ENCODE measurements at regions not wholly inside any gene's neighbourhood (a gene's known extent, or its start where the extent isn't known, plus 50 kb on each side); places are given as distances from the start of the nearest gene placed in this dataset.

DNA sequence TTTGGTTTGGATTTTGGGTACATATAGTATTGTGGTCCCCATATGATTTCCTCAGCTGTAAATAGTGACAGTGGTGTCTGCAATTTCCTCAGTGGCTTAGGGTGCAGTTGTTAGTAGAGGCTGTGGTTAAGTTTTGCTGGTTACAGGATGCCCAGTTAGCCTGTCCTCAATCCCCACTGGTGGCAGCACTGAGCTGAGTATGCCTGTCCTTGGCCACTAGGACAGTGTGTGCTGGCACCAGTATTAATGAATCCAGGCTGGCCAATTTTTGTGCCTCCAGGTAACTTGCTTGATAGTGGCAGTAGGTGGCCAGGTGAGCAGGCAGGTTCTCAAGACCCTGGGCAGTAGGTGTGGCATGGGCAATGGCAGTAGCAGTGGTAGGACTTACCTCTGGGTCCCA lies 973.1 kb downstream of the TMEM182 start:
- DNase-seq: no peak

DNA sequence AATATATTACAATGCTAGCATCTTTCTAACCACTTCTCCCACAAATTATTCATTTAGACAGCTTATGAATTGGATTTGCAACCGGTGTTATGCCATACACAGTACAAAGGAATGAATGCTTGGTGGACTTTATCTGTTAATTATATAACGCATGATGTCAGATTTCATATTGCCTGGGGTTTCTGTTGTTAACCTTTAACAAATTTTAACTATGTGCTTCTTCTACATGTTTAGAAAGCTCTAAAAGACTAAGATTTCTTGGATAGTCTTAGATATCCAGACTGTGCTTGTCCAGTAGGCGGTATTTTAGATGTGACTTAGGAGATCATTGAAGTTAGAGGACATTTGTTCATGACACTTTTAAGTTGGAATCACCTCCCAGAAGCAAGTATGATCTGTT lies 976.3 kb downstream of the TMEM182 start:
- no peak for DNase-seq

DNA sequence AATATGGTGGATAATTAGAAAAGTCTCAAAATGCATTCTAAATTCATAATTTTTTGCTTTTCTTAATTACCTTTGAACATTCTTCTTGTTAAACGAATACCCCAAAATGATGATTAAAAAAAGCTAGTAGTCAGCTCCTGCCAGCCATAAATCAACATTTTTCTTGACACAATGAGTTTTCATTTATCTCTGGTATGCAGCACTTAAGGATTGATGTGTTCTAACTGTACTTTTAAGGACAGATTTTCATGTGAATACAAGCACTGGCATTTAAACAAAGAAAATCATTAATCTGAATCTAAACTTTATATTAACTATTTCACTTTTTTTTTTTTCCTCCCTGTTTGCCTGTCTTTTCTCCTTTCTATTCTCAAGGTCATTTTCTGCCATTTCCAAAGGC lies 976.8 kb downstream of the TMEM182 start:
- DNase-seq: no peak

DNA sequence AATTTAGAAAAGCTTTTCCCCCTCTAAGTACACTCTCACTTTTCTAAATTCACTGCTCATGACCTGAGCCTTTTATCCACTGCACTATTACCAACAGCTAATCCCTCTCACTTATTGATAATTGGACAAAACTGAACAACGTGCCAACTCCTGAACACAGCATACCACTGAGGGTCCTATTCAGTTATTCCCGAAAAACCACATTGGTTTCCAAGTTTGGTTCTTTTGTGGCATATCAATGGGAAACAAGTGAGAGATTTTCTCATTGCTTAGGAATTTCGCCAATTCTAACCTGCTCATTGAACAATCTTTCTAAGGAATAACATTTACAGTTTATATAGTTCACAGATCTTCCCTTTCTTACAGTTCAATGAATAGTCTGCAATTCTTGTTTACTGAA lies 977.4 kb downstream of the TMEM182 start:
- DNase-seq: no peak

DNA sequence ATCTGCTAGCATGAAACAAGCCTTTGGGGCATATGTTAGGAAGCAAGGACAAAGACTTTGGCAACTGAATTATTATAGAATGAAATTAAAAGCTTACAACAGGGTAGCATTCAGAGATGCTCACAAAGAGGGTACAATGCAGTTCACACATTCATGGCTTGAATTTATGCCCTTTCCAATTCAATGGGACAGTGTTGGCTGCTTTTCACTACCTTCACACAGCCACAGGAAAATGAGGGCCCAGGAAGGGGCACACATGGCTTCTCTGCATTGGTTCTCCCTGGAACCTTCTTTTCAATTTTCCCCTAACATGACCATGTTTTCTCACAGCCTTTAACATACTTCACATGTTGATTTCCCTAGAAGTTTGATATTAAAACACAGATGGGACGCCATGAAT lies 978.1 kb downstream of the TMEM182 start:
- no peak for DNase-seq

DNA sequence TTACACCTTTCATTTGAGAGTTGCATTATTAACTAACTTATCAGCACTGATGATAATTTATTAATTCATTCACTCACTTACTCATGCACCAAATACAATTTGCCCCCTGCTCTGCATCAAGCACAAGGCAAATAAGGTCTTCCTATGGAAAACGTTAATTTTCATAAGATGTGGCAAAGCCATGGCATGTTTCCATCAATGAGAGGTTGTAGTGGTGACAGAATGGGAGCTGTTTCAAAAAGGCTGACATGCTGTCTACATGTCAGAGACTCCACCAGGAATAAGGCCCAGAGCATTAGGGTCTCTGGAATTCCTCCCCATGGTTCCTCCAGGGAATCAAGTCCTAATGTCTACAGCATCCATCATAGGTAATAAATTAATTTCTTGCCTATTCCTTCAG lies 978.8 kb downstream of the TMEM182 start:
- DNase-seq: no peak

DNA sequence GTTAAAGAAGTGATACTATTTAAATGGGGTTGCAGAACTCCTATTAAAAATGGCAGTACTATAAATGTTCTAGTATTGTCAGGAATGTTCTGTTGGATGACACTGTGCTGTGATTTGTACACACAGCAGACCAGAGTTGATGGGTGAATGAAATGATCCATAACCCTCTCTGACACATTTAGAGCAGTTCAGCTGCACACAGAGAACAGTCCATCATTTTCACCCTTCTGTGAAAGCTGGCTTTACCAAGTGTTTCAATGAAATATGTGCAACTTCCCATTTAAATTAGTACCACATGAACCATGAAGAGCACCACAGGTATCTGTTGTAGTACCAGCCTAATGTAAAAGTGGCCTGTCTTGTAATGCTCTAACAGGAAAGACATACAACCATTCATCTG lies 981.4 kb downstream of the TMEM182 start:
- DNase-seq: no peak

DNA sequence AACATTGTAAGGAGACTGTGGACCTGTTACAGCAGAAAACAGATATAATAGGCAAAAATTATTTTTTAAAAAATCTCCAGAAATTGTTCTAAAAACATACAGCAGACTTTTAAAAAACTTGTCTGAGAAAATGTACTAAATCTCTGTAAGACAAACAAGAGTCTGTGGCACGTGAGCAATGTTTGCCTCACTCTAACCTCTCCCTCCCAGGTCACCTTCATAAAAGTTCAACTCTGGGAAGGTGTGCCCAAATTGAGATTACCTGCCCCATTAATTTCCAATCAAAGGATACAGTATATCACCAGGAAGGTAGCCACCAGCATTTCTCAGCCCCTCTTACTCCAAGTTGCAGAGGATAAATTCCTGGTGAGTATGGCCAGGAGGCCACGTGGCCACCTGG lies 992.7 kb downstream of the TMEM182 start:
- no peak for DNase-seq

DNA sequence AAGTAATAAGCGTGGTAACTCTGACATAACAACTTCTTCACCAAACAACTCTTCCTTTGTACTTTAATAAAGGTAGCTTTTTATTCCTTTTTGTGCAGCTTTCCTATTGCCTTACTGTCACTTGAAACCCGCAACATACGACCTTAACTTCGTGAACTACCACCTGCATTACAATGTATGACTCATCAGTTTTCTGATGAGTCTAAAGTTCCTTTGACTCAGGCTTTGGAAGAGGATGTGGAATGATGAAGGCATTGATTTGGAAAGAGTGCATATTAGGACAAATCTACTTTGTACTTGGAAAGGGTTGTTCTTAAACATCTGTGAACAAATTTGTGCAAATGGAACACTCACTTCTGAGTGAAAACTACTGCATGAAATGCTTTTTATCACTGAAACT lies 1012.1 kb downstream of the TMEM182 start:
- no peak for DNase-seq

DNA sequence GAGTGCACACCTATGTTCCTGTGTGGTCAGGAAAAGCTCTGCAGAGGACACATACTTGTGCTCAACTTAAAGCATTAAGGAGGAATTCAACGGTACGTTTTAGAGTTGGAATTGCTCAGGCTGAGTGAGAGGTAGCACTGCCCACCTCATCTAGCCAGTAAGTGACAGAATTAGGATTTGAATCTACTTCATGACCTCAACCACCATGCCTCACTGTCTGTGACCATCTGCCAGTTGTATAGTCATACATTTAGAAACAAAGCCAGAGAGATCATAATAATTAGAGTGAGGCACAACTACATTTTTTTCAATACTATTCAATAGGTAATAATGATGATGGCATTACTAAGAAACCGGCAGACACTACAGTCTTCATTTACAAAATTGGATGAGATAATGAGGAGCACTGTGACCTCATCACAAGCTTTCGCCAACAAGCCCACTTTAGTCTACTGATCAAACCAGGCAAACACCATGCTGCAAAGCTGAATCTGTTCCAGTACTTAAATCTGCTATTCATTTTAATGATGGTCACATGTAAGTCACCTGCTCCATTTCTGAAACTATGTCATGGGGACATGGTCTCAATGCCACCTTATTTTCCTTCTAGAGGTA lies 1018.4 kb downstream of the TMEM182 start:
- no peak for DNase-seq

DNA sequence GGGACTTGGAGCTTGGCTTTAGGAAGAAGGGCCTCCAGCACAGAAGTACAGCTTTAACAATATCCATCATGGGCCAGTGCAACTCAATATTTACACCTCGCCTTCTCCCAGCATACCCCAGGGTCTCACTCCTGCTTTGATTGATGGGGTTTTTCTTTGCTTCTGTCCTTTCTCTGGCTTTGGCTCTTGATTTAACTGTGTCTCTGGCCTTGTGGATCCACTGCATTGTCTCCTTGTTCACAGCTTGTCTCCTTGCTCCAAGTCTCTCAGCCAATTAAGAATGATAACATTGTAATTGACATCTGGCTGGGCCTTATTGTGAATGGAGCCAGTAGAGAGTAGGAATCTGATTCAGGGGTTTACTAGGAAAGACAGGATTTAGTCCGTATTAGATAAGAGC lies 1019.5 kb downstream of the TMEM182 start:
- no peak for DNase-seq

DNA sequence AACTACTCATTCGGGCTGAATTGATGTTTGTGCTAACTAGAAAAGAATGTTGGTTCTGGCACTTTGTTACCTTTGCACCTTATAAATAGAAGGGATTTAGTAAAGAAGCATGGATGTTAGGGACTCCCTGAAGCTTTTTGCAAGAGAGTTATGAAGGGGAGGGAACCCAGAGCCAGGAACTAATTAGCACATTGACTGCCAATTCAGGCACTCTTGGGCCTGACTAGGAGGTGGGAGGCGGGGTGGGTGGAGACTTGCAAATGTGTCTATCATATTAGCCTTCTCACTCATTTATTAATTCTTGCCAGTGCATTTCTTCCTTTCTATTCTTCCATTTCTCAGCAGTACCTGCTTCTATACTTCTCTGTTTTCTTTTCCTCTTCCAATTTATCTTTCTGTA lies 1022.4 kb downstream of the TMEM182 start:
- no peak for DNase-seq

DNA sequence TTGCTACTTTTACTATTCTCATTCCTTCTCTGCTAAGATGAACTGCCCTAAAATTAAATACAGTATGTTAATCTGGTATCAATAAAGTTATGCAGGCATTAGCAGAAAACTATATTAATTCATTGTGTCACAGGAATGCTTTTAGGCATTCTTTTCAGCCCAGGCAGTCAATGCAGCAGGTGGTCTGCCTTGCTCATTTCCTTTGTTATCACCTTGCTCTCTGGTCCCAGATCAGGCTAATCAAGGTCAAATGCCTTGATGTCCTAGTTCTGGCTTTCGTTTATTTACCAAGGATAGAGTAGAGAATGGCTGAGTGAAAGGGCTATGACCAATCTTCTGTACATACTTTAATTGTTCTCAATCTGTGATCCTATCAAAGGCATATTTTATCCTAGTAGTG lies 1023.6 kb downstream of the TMEM182 start:
- DNase-seq: no peak

DNA sequence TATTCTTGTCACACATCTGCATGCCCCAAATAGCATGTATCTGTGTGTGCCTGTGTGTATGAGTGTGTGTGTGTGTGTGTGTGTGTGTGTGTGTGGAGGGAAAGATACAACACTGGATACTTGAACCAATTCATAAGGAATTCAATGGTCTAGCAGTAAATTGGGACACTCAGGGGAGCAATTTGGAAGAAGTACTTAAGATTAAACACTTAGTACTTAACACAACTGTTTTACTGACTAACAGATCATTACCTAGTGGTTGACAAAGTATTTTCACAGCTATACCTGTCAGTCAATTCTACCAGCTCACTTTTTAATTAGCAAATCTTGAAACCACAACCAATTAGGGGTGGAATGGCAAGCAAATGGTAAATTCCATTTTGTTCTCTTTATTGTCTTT lies 1024.1 kb downstream of the TMEM182 start:
- DNase-seq: no peak

DNA sequence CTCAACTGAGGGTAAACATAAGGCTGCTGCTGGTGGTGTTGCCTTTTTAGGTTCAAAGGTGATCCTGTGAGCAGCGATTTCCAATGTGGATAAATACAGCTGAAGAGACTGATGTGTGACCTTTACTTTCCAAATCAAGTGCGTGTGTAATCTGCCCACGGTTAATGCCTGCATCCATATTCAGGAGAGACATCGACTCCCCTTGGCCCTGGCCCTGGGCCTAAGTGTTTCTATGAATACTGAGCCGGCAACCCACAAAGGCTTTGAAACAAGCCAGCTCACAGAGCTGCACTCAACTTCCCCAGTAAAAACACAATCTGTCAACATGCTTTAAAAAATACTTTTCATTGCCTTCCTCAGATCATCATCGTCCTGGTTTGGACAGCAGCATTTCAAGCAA lies 1026.6 kb downstream of the TMEM182 start:
- DNase-seq: no peak

DNA sequence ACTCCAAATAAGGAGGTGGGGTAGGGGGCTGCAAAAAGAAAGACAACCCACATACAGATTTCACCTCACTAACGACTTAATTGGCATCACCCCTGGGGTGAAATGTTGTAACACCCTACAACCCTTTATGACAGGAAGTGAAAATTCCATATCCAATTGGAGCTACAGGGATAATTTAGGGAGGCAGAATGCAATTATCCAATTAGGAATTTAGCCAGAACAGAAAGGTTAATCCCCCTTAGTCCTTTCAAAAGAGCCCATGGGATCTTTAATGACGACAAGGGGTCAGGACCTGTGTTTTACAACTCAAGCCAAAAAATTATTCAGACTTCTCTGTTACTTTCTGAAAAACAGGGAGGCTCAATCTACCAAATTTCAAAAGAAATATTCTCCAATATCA lies 1027.1 kb downstream of the TMEM182 start:
- no peak for DNase-seq

DNA sequence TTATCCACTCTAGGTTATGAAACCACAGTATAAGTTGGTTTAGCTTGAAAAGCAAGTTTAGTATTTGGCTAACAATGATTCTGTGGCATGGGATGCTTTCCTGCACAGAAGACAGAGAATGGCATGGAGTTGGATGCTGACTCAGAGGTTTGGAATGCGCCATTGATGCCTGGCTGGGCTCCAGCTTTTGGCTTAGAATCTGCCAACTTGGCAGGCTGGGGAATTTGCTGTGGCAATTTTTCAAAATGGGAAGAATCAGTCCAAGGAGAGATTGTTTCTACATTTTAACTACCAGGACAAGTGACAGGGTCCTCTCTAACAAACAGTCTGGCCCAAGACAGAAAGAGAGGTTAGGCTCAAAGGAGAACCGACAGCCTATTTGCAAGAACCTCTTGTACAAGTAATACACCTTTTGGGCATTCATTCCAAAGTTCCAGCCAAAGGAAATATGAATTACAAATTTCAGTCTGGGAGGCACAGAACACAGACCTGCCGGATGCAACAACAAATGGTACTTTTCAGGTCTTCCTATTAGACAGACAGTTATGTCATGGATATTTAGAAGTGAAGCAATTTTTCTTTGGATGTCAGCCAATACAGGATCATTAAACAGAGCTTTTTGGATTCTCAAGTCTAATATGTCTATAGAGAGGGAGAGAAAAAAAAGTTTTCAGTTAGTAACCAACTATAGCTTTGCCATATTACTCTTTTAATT lies 1027.7 kb downstream of the TMEM182 start:
- DNase-seq: no peak

DNA sequence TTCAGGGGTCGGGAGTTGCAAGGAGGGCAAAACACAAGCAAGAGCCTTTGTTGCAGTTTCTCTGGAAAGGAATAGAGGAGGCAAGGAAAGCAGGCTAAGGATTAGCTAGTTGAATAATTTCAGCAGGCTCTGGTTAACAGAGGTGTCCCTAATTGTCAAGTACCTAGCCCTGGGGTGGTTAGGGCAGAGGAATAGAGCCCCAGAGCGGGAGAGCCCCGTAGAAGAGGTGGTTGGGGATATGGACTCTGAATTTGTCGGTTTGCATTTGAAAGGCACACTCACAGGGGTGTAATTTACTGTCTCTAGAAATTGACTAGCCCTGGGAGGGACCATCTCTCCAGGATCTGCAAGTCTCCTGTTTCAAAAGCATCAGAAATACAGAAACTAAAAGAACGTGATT lies 1030.2 kb downstream of the TMEM182 start:
- no peak for DNase-seq

DNA sequence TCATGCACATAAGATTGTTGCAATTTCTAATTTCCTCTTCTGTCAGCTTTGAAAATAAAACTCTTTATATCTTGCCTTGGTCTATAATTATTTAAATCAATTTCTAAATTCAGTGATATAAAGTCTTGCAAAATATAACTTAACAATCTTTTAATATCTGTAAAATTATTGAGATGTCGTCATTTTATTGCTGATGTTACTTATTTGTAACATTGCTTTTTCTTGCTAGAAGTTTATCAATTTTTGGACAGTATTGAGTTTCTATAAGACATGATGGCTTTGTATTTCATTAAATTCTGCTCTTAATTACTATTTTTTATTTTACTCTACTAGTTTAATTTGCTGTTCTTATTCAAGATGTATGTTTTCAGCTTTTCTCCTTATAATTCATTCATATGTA lies 1036.5 kb downstream of the TMEM182 start:
- DNase-seq: no peak

DNA sequence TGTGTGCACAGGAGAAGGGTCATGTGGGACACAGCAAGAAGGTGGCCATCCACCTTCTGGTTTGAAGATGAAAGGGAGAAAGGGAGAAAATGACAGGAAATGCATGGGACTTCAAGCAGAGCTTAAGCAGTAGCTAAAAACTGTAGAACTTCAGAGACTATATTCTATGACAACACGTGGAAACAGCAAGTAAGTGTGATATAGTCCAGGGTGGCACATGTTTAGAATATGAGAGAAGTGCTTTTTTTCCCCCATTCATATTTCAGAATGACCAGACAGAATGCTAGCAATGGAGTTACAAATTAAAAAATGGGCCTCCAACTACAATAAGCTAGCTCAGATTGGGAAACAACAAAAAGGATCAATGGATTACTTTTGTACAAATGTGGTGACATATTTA lies 1042.2 kb downstream of the TMEM182 start:
- DNase-seq: no peak

DNA sequence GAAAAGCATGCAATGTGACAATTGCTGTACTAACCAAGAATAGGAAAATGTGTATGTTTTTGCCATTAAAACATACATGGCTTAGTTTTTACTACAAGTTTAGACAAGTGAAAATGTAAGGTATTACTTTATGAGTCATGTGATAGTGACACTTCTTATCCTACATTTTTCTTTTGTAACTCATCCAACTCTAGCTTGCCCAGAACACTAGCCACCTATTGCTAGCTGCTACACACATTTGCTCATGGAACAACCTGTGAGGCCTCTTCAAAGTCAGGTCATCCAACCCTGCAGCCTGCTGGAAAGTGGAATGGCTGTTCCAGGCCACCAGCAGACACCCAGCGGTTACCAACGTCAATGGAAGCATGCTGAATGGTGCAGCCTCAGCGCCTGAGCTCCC lies 1043.9 kb downstream of the TMEM182 start:
- no peak for DNase-seq

DNA sequence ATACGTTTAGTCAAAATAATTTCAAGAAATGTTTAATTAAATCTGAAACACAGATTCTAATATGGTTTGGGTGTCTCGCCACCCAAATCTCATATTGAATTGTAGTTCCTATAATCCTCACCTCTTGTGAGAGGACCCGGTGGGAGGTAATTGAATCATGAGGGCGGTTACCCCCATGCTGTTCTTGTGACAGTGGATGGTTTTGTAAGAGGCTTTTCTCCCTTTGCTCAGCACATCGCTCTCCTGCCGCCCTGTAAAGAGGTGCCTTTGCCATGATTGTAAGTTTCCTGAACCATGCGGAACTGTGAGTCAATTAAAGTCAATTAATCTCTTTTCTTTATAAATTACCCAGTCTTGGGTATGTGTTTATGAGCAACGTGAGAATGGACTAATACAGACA lies 1045.1 kb upstream of the POU3F3 start:
- DNase-seq: no peak

DNA sequence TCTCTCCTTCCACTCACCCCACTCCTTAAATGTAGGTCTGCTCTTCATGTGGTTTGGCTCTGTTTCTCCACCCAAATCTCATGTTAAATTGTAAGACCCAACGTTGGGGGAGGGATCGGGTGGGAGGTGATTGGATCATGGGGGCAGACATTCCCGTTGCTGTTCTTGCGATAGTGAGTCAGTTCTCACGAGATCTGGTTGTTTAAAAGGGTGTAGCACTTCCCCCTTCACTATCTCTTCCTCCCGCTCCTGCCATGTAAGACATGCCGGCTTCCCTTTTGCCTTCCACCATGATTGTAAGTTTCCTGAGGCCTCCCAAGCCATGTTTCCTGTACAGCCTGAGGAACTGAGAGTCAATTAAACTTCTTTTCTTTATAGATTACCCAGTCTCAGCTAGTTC lies 1044.5 kb upstream of the POU3F3 start:
- DNase-seq: no peak

DNA sequence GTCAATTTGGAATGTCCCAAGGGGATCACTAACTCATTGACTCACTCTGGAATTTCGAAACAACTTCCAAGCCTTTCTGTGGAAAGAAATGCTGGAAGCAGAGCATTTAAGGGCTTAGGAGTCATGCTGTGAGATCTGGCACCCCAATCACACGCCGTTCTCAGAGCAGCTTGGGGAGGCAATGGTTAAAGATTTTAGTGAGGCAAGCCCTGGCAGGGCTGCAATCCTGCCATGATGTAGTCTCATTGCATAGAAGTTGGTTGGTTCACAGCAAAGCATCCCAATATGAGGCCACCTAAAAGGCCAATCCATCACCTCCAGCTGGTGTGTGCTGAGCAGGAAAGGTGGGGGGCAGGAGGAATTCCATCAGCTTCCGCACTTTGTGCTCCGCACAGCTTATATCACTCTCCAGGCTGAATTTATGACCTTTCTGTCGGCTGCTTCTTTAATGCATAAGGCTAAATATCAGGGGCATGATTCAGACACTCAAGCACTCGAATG lies 1043.9 kb upstream of the POU3F3 start:
- DNase-seq: no peak

DNA sequence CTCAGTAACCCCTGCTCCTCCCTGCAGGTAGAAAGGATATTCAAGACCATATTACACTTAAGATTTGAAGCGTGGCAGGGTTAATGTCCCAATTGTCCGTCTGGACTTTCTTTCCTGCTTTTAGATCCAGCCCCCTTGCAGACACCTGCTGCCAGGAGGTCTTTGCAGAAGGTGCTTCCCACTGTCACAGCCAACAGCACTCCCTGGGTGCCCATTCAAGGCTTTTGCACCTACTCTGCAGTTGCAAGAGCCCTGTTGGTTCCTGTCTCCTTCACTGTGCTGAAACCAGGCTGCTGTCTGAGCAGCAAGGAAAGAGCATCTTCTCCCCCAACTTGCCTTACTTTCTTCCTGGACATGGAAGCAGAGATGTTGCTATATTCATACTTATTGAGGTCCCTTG lies 1043.0 kb upstream of the POU3F3 start:
- DNase-seq: no peak

Data from DMS79 (cell line).